Neural cell (in vitro differentiated cells): ENCODE measurements at regions not wholly inside any gene's neighbourhood (a gene's known extent, or its start where the extent isn't known, plus 50 kb on each side); places are given as distances from the start of the nearest gene placed in this dataset.

Experiments used
- EP300 ChIP-seq: fragments of 450-650 bp; conservative IDR thresholded peaks from 2 replicates; pipeline ENCODE4 v1.6.1; 2014; ENCODE audit warnings: antibody characterized with exemption, mild to moderate bottlenecking, moderate library complexity; ENCODE audit not compliant: poor library complexity, severe bottlenecking
- EZH2 ChIP-seq: fragments of 200-600, 300-800 bp; shearing (Covaris generic), sonication (generic); IDR thresholded peaks from 2 replicates; pipeline ENCODE4 v1.6.1; 2014; ENCODE audit warnings: antibody characterized with exemption, low read length, borderline replicate concordance, mild to moderate bottlenecking; ENCODE audit not compliant: insufficient read depth, poor library complexity, severe bottlenecking
- MXI1 ChIP-seq: fragments of 450-650 bp; conservative IDR thresholded peaks from 2 replicates; pipeline ENCODE4 v1.6.1; 2014; ENCODE audit warnings: antibody characterized with exemption, mild to moderate bottlenecking; ENCODE audit not compliant: poor library complexity, severe bottlenecking
- POLR2AphosphoS5 ChIP-seq: IDR thresholded peaks from 2 replicates; pipeline ENCODE4 v1.6.1; 2012
- RAD21 ChIP-seq: fragments of 450-650 bp; conservative IDR thresholded peaks from 2 replicates; pipeline ENCODE4 v1.6.1; 2014; ENCODE audit warnings: antibody characterized with exemption, mild to moderate bottlenecking, moderate library complexity
- SMC3 ChIP-seq: fragments of 450-650 bp; conservative IDR thresholded peaks from 2 replicates; pipeline ENCODE4 v1.6.1; 2014; ENCODE audit warnings: antibody characterized with exemption, mild to moderate bottlenecking, moderate library complexity; ENCODE audit not compliant: poor library complexity
- TAF1 ChIP-seq: IDR thresholded peaks from 2 replicates; pipeline ENCODE4 v1.6.1; 2012; ENCODE audit warnings: low read depth
- TF ChIP-seq, protein P1 (sequence below): fragments of 450-650 bp; IDR thresholded peaks from 2 replicates; pipeline ENCODE4 v1.5.1; 2014; ENCODE audit warnings: antibody characterized with exemption, mild to moderate bottlenecking, moderate library complexity; ENCODE audit not compliant: poor library complexity, severe bottlenecking
- TF ChIP-seq, protein P2 (sequence below): IDR thresholded peaks from 2 replicates; pipeline ENCODE4 v1.6.1; 2012; ENCODE audit warnings: borderline replicate concordance

DNA sequence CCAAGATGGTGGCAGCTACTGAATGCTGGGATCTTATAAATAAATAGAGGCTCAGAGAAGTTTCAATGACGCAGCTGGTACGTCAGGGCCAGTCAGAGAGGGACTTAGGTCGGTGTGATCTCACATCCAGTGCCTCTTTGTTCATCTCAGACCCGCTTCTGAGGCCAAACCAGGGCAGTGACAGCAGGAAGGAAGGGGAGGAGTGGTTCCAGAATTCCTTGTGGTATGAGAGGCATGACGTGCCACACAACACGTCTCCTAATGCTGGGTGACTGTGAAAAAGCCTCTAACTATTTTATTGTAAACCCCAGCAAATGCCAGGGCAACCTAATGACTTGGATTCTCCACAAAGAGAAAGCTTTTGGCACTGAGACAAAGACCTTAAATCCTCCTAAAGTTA lies 423.3 kb downstream of the LPIN1 start:
- TF ChIP-seq, protein P1, sequence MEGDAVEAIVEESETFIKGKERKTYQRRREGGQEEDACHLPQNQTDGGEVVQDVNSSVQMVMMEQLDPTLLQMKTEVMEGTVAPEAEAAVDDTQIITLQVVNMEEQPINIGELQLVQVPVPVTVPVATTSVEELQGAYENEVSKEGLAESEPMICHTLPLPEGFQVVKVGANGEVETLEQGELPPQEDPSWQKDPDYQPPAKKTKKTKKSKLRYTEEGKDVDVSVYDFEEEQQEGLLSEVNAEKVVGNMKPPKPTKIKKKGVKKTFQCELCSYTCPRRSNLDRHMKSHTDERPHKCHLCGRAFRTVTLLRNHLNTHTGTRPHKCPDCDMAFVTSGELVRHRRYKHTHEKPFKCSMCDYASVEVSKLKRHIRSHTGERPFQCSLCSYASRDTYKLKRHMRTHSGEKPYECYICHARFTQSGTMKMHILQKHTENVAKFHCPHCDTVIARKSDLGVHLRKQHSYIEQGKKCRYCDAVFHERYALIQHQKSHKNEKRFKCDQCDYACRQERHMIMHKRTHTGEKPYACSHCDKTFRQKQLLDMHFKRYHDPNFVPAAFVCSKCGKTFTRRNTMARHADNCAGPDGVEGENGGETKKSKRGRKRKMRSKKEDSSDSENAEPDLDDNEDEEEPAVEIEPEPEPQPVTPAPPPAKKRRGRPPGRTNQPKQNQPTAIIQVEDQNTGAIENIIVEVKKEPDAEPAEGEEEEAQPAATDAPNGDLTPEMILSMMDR: no peak
- TF ChIP-seq POLR2AphosphoS5 (no peak), MXI1 (no peak), TAF1 (no peak), EP300 (no peak), EZH2 (no peak), SMC3 (no peak), RAD21 (no peak)
- TF ChIP-seq, protein P2, sequence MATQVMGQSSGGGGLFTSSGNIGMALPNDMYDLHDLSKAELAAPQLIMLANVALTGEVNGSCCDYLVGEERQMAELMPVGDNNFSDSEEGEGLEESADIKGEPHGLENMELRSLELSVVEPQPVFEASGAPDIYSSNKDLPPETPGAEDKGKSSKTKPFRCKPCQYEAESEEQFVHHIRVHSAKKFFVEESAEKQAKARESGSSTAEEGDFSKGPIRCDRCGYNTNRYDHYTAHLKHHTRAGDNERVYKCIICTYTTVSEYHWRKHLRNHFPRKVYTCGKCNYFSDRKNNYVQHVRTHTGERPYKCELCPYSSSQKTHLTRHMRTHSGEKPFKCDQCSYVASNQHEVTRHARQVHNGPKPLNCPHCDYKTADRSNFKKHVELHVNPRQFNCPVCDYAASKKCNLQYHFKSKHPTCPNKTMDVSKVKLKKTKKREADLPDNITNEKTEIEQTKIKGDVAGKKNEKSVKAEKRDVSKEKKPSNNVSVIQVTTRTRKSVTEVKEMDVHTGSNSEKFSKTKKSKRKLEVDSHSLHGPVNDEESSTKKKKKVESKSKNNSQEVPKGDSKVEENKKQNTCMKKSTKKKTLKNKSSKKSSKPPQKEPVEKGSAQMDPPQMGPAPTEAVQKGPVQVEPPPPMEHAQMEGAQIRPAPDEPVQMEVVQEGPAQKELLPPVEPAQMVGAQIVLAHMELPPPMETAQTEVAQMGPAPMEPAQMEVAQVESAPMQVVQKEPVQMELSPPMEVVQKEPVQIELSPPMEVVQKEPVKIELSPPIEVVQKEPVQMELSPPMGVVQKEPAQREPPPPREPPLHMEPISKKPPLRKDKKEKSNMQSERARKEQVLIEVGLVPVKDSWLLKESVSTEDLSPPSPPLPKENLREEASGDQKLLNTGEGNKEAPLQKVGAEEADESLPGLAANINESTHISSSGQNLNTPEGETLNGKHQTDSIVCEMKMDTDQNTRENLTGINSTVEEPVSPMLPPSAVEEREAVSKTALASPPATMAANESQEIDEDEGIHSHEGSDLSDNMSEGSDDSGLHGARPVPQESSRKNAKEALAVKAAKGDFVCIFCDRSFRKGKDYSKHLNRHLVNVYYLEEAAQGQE: no peak
